ENCODE measurements at regions not wholly inside any gene's neighbourhood (a gene's known extent, or its start where the extent isn't known, plus 50 kb on each side); places are given as distances from the start of the nearest gene placed in this dataset.

DNA sequence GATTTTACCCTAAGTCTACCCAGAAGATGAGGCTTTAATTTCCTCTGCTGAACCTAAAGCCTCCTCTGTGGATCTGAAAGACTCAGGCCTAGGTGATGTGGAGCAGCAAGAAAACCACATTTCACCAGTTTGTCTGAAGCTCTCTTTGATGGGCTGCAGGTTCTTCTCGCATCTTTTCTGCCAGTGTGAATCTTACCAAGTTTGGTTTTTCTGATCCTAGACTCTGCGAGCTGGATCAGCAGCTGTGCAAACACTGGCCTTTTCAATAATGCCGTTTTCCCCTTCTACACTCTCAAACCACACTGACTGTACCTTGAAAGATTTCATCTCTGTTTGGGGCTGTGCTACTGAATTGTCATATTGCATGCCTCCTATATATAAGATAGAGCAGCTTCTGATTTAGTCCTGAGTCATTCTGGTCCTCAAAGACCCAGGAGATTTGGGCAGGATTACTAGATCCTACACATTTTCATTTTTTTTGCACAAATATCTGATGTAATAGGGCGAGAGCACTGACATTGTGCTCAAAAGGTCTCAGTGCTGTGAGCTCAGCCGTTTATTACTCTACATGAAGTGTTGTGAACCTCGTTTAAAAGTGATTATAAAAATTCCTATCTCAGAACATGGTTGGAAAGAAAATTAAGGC, 133.6 kb upstream of the FAM9C start:
- ChIA-PET POLR2A (no interaction called here), CTCF (no interaction called here)
- Mint-ChIP-seq H3K27ac (no peak overlapping the region), H3K27me3 (no peaks in the 10 kb centered on the region), H3K9me3 (peaks cover 2% of the 10 kb centered on the region), H3K4me1 (no peaks in the 10 kb centered on the region), H3K36me3 (ENCODE audit: low read depth) (no peaks in the 10 kb centered on the region), H3K4me3 (no peak overlapping the region)
- DNase-seq (no peak), ATAC-seq (ENCODE audit: low read depth) (no peak)
- intact Hi-C loops (cut with micrococcal nuclease), result no loop called here
- TF ChIP-seq, protein P1, sequence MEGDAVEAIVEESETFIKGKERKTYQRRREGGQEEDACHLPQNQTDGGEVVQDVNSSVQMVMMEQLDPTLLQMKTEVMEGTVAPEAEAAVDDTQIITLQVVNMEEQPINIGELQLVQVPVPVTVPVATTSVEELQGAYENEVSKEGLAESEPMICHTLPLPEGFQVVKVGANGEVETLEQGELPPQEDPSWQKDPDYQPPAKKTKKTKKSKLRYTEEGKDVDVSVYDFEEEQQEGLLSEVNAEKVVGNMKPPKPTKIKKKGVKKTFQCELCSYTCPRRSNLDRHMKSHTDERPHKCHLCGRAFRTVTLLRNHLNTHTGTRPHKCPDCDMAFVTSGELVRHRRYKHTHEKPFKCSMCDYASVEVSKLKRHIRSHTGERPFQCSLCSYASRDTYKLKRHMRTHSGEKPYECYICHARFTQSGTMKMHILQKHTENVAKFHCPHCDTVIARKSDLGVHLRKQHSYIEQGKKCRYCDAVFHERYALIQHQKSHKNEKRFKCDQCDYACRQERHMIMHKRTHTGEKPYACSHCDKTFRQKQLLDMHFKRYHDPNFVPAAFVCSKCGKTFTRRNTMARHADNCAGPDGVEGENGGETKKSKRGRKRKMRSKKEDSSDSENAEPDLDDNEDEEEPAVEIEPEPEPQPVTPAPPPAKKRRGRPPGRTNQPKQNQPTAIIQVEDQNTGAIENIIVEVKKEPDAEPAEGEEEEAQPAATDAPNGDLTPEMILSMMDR (IDR thresholded peaks at IDR 0.05), result no peak

DNA sequence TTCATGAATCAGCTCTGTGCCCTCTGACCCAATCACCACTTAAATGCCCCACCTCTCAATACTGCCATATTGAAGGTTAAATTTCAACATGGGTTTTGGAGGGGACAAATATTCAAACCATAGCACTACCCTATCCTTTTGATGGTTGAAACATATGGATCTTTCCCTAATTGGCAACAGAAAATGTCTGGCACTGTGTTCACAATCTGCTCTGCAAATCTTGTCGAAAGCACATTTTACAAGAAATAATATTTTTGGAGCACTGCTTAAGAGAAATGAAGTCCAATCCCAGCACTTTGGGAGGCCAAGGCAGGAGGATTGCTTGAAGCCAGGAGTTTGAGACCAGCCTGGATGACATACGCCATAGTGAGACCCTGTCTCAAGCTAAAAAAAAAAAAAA, 130.6 kb upstream of the FAM9C start:
- ATAC-seq (ENCODE audit: low read depth) (no peak), DNase-seq (no peak)
- no peak overlapping the region for H3K27ac Mint-ChIP-seq
- POLR2A ChIA-PET, result no interaction called here
- CTCF ChIA-PET, result no interaction called here
- intact Hi-C loops (cut with micrococcal nuclease), result no loop called here
- peaks cover 2% of the 10 kb centered on the region for H3K9me3 Mint-ChIP-seq
- TF ChIP-seq, protein P1 (IDR thresholded peaks at IDR 0.05), result no peak
- no peaks in the 10 kb centered on the region for H3K27me3 Mint-ChIP-seq
- no peak overlapping the region for H3K4me3 Mint-ChIP-seq
- peaks cover 2% of the 10 kb centered on the region for H3K4me1 Mint-ChIP-seq
- H3K36me3 Mint-ChIP-seq (ENCODE audit: low read depth), result no peaks in the 10 kb centered on the region

GRCh38 chrX:13170966-13171558, 126.6 kb upstream of the FAM9C start:
- no peak for DNase-seq
- POLR2A ChIA-PET, result no interaction called here
- Mint-ChIP-seq H3K4me1 (peaks cover 19% of the 10 kb centered on the region), H3K36me3 (ENCODE audit: low read depth) (no peaks in the 10 kb centered on the region), H3K9me3 (peaks cover 3% of the 10 kb centered on the region), H3K27me3 (no peaks in the 10 kb centered on the region), H3K4me3 (no peak overlapping the region), H3K27ac (no peak overlapping the region)
- intact Hi-C loops (cut with micrococcal nuclease), result no loop called here
- no peak for ATAC-seq (ENCODE audit: low read depth)
- CTCF ChIA-PET, result no interaction called here
- TF ChIP-seq, protein P1 (IDR thresholded peaks at IDR 0.05), result no peak

GRCh38 chrX:13169684-13170083, 125.3 kb upstream of the FAM9C start:
- no peak for DNase-seq
- no peak for ATAC-seq (ENCODE audit: low read depth)
- Mint-ChIP-seq H3K27me3 (no peaks in the 10 kb centered on the region), H3K4me1 (peaks cover 19% of the 10 kb centered on the region), H3K27ac (no peak overlapping the region), H3K36me3 (ENCODE audit: low read depth) (no peaks in the 10 kb centered on the region), H3K4me3 (no peak overlapping the region), H3K9me3 (peaks cover 3% of the 10 kb centered on the region)
- CTCF ChIA-PET, result no interaction called here
- intact Hi-C loops (cut with micrococcal nuclease), result loop anchor here (10.0 kb wide), 1 partner anchor 65 kb away; no protein-coding TSS in a partner anchor
- POLR2A ChIA-PET, result interaction anchor here (0.7 kb wide), 1 partner anchor 223 kb away, joined by 3 read pairs; no protein-coding TSS in a partner anchor
- TF ChIP-seq, protein P1 (IDR thresholded peaks at IDR 0.05), result no peak

DNA sequence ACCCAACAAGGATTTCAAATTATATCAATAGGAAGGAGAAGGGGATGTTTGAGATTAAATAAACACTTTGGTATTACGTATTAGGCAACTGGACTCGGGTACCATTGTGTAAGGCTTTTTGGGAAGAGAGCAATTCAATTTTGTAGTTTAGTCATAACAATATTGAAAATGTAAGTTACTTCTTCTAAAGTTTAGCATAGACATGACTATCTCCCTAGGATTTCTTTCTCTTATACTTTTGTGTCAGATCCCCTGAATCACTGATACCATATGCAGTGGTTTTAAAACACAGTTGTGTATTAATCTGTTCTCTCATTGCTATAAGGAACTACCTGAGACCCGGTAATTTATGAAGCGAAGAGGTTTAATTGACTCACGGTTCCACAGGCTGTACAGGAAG, 123.8 kb upstream of the FAM9C start:
- no peak for ATAC-seq (ENCODE audit: low read depth)
- H3K27me3 Mint-ChIP-seq, result no peaks in the 10 kb centered on the region
- H3K36me3 Mint-ChIP-seq (ENCODE audit: low read depth), result no peaks in the 10 kb centered on the region

More for the DNA sequence above, 123.8 kb upstream of the FAM9C start:
- no peak for DNase-seq
- Mint-ChIP-seq H3K27ac (peak overlapping the region; percentile 46), H3K4me3 (peak overlapping the region; percentile 52), H3K4me1 (peaks cover 19% of the 10 kb centered on the region), H3K9me3 (peaks cover 3% of the 10 kb centered on the region)
- TF ChIP-seq, protein P1 (IDR thresholded peaks at IDR 0.05), result no peak
- ChIA-PET CTCF (no interaction called here), POLR2A (no interaction called here)
- intact Hi-C loops (cut with micrococcal nuclease), result loop anchor here (10.0 kb wide), 1 partner anchor 63 kb away; no protein-coding TSS in a partner anchor
